Glutamatergic neuron (in vitro differentiated cells): ENCODE measurements at regions not wholly inside any gene's neighbourhood (a gene's known extent, or its start where the extent isn't known, plus 50 kb on each side); places are given as distances from the start of the nearest gene placed in this dataset.
"Not testable (repeated sequence)": the region's sequence is repeated elsewhere in the genome, so short reads cannot be mapped to it uniquely, and the experiment has no call there.

ENCODE experiments used
- DNase-seq: peaks from one replicate; pipeline ENCODE4 v3.0.0; 2022
- H3K27ac Mint-ChIP-seq: one replicate; pipeline ENCODE4 v1.8.0; 2020; ENCODE audit warnings: mild to moderate bottlenecking, mixed read lengths, inconsistent platforms; ENCODE audit not compliant: unreplicated experiment
- H3K27me3 Mint-ChIP-seq: one replicate; pipeline ENCODE4 v1.8.0; 2020; ENCODE audit warnings: mild to moderate bottlenecking, moderate library complexity, mixed read lengths, inconsistent platforms; ENCODE audit not compliant: unreplicated experiment
- H3K36me3 Mint-ChIP-seq: one replicate; pipeline ENCODE4 v1.8.0; 2020; ENCODE audit warnings: mild to moderate bottlenecking, mixed read lengths, inconsistent platforms; ENCODE audit not compliant: unreplicated experiment
- H3K4me1 Mint-ChIP-seq: one replicate; pipeline ENCODE4 v1.8.0; 2020; ENCODE audit warnings: mild to moderate bottlenecking, low read depth, mixed read lengths, inconsistent platforms; ENCODE audit not compliant: unreplicated experiment
- H3K4me3 Mint-ChIP-seq: one replicate; pipeline ENCODE4 v1.8.0; 2020; ENCODE audit warnings: mild to moderate bottlenecking, mixed read lengths, inconsistent platforms; ENCODE audit not compliant: unreplicated experiment
- H3K9me3 Mint-ChIP-seq: one replicate; pipeline ENCODE4 v1.8.0; 2020; ENCODE audit warnings: mild to moderate bottlenecking, moderate library complexity, mixed read lengths, inconsistent platforms; ENCODE audit not compliant: unreplicated experiment
- CTCF ChIP-seq: fragments of 200-600 bp; sonication (generic); IDR thresholded peaks from one replicate; pipeline ENCODE4 v1.5.0; 2021; ENCODE audit not compliant: partially characterized antibody, unreplicated experiment

DNA sequence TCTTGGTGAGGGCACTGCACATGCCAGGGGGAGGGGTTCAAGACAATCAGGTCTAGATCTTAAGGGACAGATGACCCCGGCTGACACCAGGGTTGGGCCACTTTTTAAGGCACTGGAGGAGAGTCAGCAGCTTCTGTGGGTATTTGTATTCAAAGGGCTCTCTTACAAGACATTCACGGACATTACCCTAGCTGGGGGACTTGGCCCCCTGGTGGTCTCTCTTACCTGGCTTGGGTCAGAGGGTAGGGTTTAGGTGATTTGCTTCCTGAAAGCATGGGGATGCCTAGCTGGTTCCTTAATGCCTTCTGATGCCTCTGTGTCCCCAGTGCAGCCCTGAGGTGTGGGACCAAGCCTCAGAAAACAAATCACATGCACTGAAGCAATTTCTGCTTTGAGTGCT is 354.7 kb downstream of the CDC5L start:
- H3K9me3 Mint-ChIP-seq = peaks cover 5% of the 10 kb centered on the region
- no peak overlapping the region for H3K4me3 Mint-ChIP-seq
- peaks cover 5% of the 10 kb centered on the region for H3K4me1 Mint-ChIP-seq
- no peak for TF ChIP-seq CTCF
- H3K27ac Mint-ChIP-seq = no peak overlapping the region
- no peaks in the 10 kb centered on the region for H3K27me3 Mint-ChIP-seq
- DNase-seq = no peak
- H3K36me3 Mint-ChIP-seq = no peaks in the 10 kb centered on the region

- no peaks in the 10 kb centered on the region for H3K36me3 Mint-ChIP-seq
- no peaks in the 10 kb centered on the region for H3K27me3 Mint-ChIP-seq
- DNase-seq = no peak
- no peak overlapping the region for H3K27ac Mint-ChIP-seq
- H3K4me3 Mint-ChIP-seq = no peak overlapping the region
- peaks cover 5% of the 10 kb centered on the region for H3K4me1 Mint-ChIP-seq
- H3K9me3 Mint-ChIP-seq = peaks cover 5% of the 10 kb centered on the region
- no peak for TF ChIP-seq CTCF
Observed at GRCh38 chr6:44742828-44743372, 355.4 kb downstream of the CDC5L start.

DNA sequence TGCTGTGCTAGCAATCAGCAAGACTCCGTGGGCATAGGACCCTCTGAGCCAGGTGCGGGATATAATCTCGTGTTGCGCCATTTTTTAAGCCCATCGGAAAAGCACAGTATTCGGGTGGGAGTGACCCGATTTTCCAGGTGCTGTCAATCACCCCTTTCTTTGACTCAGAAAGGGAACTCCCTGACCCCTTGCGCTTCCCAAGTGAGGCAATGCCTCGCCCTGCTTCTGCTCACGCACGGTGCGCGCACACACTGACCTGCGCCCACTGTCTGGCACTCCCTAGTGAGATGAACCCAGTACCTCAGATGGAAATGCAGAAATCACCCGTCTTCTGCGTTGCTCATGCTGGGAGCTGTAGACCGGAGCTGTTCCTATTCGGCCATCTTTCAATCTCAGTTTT is 372.6 kb downstream of the CDC5L start:
- not testable (repeated sequence) for H3K27me3 Mint-ChIP-seq, H3K9me3 Mint-ChIP-seq, H3K36me3 Mint-ChIP-seq, H3K4me3 Mint-ChIP-seq, H3K4me1 Mint-ChIP-seq, DNase-seq, H3K27ac Mint-ChIP-seq

DNA sequence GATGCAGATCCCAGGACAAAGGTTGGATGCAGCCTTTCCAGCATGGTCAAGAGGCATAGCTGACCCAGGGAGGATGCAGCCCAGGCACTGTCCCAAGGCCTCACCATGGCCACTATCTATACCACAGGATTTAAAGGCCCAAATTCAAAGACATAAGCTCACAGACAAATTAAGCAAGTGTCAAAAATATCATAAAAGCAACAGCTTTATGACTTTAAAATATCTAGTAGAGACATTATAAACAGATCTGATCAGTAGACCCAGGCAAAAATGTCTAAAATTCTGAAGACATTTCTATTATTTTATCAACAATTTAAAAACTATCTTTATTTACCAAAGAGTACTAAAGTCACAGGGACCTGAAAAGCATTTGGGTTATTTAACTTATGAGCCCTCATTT is 373.5 kb downstream of the CDC5L start:
- Mint-ChIP-seq H3K36me3 (peaks cover 9% of the 10 kb centered on the region), H3K27me3 (no peaks in the 10 kb centered on the region), H3K9me3 (peaks cover 4% of the 10 kb centered on the region), H3K4me1 (no peaks in the 10 kb centered on the region), H3K27ac (no peak overlapping the region), H3K4me3 (no peak overlapping the region)
- TF ChIP-seq CTCF = no peak
- DNase-seq = no peak

- H3K27me3 Mint-ChIP-seq = no peaks in the 10 kb centered on the region
- H3K4me3 Mint-ChIP-seq = no peak overlapping the region
- DNase-seq = no peak
- no peak overlapping the region for H3K27ac Mint-ChIP-seq
- peaks cover 4% of the 10 kb centered on the region for H3K9me3 Mint-ChIP-seq
- TF ChIP-seq CTCF = no peak
- H3K4me1 Mint-ChIP-seq = no peaks in the 10 kb centered on the region
- H3K36me3 Mint-ChIP-seq = peaks cover 9% of the 10 kb centered on the region
Observed at GRCh38 chr6:44762496-44762895, 375.0 kb downstream of the CDC5L start.
